ENCODE measurements at regions not wholly inside any gene's neighbourhood (a gene's known extent, or its start where the extent isn't known, plus 50 kb on each side); places are given as distances from the start of the nearest gene placed in this dataset.

GRCh38 chrX:39298821-39299220 lies 497.6 kb downstream of the MID1IP1 start:
- ChIA-PET POLR2A (no interaction called here), CTCF (no interaction called here)
- H3K27ac Mint-ChIP-seq: peak overlapping the region; percentile 15
- H3K9me3 Mint-ChIP-seq: no peaks in the 10 kb centered on the region
- no peak for ATAC-seq (ENCODE audit: low read depth)
- peaks cover 8% of the 10 kb centered on the region for H3K27me3 Mint-ChIP-seq
- H3K36me3 Mint-ChIP-seq (ENCODE audit: low read depth): peaks cover 2% of the 10 kb centered on the region
- H3K4me3 Mint-ChIP-seq: peak overlapping the region; percentile 62
- TF ChIP-seq, protein P1, sequence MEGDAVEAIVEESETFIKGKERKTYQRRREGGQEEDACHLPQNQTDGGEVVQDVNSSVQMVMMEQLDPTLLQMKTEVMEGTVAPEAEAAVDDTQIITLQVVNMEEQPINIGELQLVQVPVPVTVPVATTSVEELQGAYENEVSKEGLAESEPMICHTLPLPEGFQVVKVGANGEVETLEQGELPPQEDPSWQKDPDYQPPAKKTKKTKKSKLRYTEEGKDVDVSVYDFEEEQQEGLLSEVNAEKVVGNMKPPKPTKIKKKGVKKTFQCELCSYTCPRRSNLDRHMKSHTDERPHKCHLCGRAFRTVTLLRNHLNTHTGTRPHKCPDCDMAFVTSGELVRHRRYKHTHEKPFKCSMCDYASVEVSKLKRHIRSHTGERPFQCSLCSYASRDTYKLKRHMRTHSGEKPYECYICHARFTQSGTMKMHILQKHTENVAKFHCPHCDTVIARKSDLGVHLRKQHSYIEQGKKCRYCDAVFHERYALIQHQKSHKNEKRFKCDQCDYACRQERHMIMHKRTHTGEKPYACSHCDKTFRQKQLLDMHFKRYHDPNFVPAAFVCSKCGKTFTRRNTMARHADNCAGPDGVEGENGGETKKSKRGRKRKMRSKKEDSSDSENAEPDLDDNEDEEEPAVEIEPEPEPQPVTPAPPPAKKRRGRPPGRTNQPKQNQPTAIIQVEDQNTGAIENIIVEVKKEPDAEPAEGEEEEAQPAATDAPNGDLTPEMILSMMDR (IDR thresholded peaks at IDR 0.05): no peak
- intact Hi-C loops (cut with micrococcal nuclease): no loop called here
- no peak for DNase-seq
- H3K4me1 Mint-ChIP-seq: peaks cover 48% of the 10 kb centered on the region

DNA sequence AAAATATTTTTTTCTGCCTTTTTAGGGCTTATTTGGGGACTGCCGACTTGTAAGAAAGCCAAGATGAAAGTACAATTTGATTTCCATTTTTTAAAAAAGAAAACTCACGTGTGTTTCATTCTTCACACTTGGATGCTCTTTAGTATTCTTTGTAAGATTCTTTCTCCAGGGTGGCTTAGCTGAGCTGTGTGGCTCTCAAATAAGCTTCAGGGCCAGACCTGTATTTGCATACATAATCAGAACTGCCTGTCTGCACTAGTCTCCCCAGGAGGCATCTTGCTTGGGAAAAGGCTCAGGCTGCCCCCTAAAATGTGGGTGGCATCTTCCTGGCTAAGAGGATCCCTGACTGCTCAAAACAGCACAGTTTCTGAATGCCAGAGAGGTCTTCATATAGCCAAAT lies 498.4 kb downstream of the MID1IP1 start:
- peaks cover 2% of the 10 kb centered on the region for H3K36me3 Mint-ChIP-seq (ENCODE audit: low read depth)
- peak overlapping the region; percentile 62 for H3K4me3 Mint-ChIP-seq
- CTCF ChIA-PET: no interaction called here
- DNase-seq (no peak), ATAC-seq (ENCODE audit: low read depth) (peak; percentile 34)
- intact Hi-C loops (cut with micrococcal nuclease): no loop called here
- POLR2A ChIA-PET: no interaction called here
- no peaks in the 10 kb centered on the region for H3K9me3 Mint-ChIP-seq
- TF ChIP-seq, protein P1 (IDR thresholded peaks at IDR 0.05): no peak
- peaks cover 8% of the 10 kb centered on the region for H3K27me3 Mint-ChIP-seq
- peaks cover 40% of the 10 kb centered on the region for H3K4me1 Mint-ChIP-seq
- peak overlapping the region; percentile 15 for H3K27ac Mint-ChIP-seq

- Mint-ChIP-seq H3K9me3 (no peaks in the 10 kb centered on the region), H3K27ac (no peak overlapping the region), H3K27me3 (peaks cover 2% of the 10 kb centered on the region), H3K4me1 (peaks cover 32% of the 10 kb centered on the region), H3K36me3 (ENCODE audit: low read depth) (no peaks in the 10 kb centered on the region), H3K4me3 (no peak overlapping the region)
- DNase-seq: no peak
- TF ChIP-seq, protein P1 (IDR thresholded peaks at IDR 0.05): no peak
- ChIA-PET POLR2A (no interaction called here), CTCF (no interaction called here)
- intact Hi-C loops (cut with micrococcal nuclease): no loop called here
- ATAC-seq (ENCODE audit: low read depth): no peak
Observed at GRCh38 chrX:39301036-39301435, 499.8 kb downstream of the MID1IP1 start.

- DNase-seq (no peak), ATAC-seq (ENCODE audit: low read depth) (no peak)
- Mint-ChIP-seq H3K9me3 (no peaks in the 10 kb centered on the region), H3K4me3 (no peak overlapping the region), H3K36me3 (ENCODE audit: low read depth) (no peaks in the 10 kb centered on the region), H3K27me3 (peaks cover 2% of the 10 kb centered on the region), H3K27ac (no peak overlapping the region), H3K4me1 (peaks cover 23% of the 10 kb centered on the region)
- intact Hi-C loops (cut with micrococcal nuclease): no loop called here
- TF ChIP-seq, protein P1 (IDR thresholded peaks at IDR 0.05): no peak
- ChIA-PET POLR2A (no interaction called here), CTCF (no interaction called here)
Observed at GRCh38 chrX:39302838-39303237, 501.6 kb downstream of the MID1IP1 start.

- intact Hi-C loops (cut with micrococcal nuclease): no loop called here
- ChIA-PET CTCF (no interaction called here), POLR2A (no interaction called here)
- Mint-ChIP-seq H3K27me3 (no peaks in the 10 kb centered on the region), H3K27ac (no peak overlapping the region), H3K9me3 (no peaks in the 10 kb centered on the region), H3K4me3 (no peak overlapping the region), H3K4me1 (peaks cover 19% of the 10 kb centered on the region), H3K36me3 (ENCODE audit: low read depth) (no peaks in the 10 kb centered on the region)
- DNase-seq (no peak), ATAC-seq (ENCODE audit: low read depth) (no peak)
- TF ChIP-seq, protein P1 (IDR thresholded peaks at IDR 0.05): no peak
Observed at GRCh38 chrX:39304746-39305145, 503.5 kb downstream of the MID1IP1 start.
